Lung (tissue), 11 donors: ENCODE measurements at regions not wholly inside any gene's neighbourhood (a gene's known extent, or its start where the extent isn't known, plus 50 kb on each side); places are given as distances from the start of the nearest gene placed in this dataset.

Source experiments
- ATAC-seq: fragments of 200-7000 bp; cut with Tn5 transposase; one replicate; pipeline ENCODE4 v1.9.1; 2020; ENCODE audit warnings: moderate number of reproducible peaks; ENCODE audit not compliant: insufficient read depth, low FRiP score
- DNase-seq, 3 donors: peaks; one replicate each; pipeline ENCODE4 v3.0.0-alpha.2; 2013 to 2017
- H3K27ac ChIP-seq, 2 donors: one replicate each; pipeline ENCODE4 v1.5.1; 2013; ENCODE audit warnings: mild to moderate bottlenecking in 2 of 2, moderate library complexity in 2 of 2, control low read depth in 1 of 2, inconsistent platforms in 1 of 2, low read depth in 1 of 2, low read length in 1 of 2
- H3K27me3 ChIP-seq, 3 donors: one replicate each; pipeline ENCODE4 v1.5.1; 2013; ENCODE audit warnings: low read length in 2 of 3; ENCODE audit not compliant: control insufficient read depth in 3 of 3, insufficient read depth in 3 of 3
- H3K36me3 ChIP-seq, 4 donors: one replicate each; pipeline ENCODE4 v1.5.1; 2013; ENCODE audit warnings: low read length in 4 of 4, mild to moderate bottlenecking in 1 of 4, moderate library complexity in 1 of 4; ENCODE audit not compliant: control insufficient read depth in 4 of 4, insufficient read depth in 4 of 4
- H3K4me1 ChIP-seq, 5 donors: one replicate each; pipeline ENCODE4 v1.5.1; 2013; ENCODE audit warnings: low read length in 5 of 5, mild to moderate bottlenecking in 2 of 5, moderate library complexity in 1 of 5; ENCODE audit not compliant: control insufficient read depth in 5 of 5, insufficient read depth in 5 of 5
- H3K4me3 ChIP-seq: one replicate; pipeline ENCODE4 v1.5.1; 2013; ENCODE audit warnings: mild to moderate bottlenecking, control low read depth, moderate library complexity
- H3K9ac ChIP-seq, 2 donors: one replicate each; pipeline ENCODE4 v1.5.1; 2013; ENCODE audit warnings: low read length in 2 of 2, control low read depth in 1 of 2; ENCODE audit not compliant: insufficient read depth in 1 of 2
- H3K9me3 ChIP-seq, 4 donors: one replicate each; pipeline ENCODE4 v1.5.1; 2013; ENCODE audit warnings: low read length in 3 of 4, mild to moderate bottlenecking in 1 of 4, moderate library complexity in 1 of 4; ENCODE audit not compliant: control insufficient read depth in 4 of 4, insufficient read depth in 3 of 4
- WGBS, 2 donors: extraction: QIAGEN DNeasy Blood & Tissue Kit; methylation state at CpG; one replicate each; pipeline ENCODE4 v1.1.7; 2013; 5-methylcytosine and 5-hydroxymethylcytosine counted together
- TF ChIP-seq, protein P1 (sequence below): IDR thresholded peaks from 2 replicates; pipeline ENCODE4 v1.5.1; 2012; ENCODE audit warnings: mild to moderate bottlenecking; ENCODE audit errors: control extremely low read depth, extremely low read depth
- donor health status: control.
- donor health status: control.
- donor health status: Bipolar disorder and iron deficiency.
- donor health status: healthy.
- donor health status: DM: yes; HTN: yes; CAD: no.

DNA sequence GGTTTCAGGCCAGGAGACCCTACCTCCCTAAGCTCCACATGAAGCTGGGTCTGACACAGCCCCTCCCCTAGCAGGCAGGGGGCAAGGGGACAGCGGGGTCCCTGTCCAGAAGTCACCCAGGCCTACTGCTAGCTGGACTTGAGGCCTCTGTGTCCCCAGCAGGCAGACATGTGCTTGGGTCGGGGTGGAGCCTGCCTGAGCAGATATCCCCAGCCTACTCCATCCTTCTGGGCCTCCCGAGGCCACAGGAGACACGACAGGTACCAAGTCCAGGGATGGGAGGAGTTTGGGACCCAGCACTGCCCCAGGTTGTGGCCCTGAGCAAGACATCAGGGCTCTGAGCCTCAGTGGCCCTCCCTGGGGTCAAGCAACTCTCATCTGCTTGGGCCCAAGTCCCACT lies 105.2 kb upstream of the EIF5 start:
- Histone ChIP-seq H3K27ac (no peak overlapping the region), H3K9ac (no peak overlapping the region), H3K4me1 (peaks cover 0 to 8% (median 0%) of the 10 kb centered on the region in 5 donors), H3K4me3 (no peak overlapping the region), H3K27me3 (no peaks in the 10 kb centered on the region), H3K9me3 (no peaks in the 10 kb centered on the region), H3K36me3 (no peaks in the 10 kb centered on the region)
- no peak for DNase-seq
- 84 to 87% methylated on average over 4 of the region's 4 CpGs for WGBS, 2 donors
- ATAC-seq, result no peak
- TF ChIP-seq, protein P1, sequence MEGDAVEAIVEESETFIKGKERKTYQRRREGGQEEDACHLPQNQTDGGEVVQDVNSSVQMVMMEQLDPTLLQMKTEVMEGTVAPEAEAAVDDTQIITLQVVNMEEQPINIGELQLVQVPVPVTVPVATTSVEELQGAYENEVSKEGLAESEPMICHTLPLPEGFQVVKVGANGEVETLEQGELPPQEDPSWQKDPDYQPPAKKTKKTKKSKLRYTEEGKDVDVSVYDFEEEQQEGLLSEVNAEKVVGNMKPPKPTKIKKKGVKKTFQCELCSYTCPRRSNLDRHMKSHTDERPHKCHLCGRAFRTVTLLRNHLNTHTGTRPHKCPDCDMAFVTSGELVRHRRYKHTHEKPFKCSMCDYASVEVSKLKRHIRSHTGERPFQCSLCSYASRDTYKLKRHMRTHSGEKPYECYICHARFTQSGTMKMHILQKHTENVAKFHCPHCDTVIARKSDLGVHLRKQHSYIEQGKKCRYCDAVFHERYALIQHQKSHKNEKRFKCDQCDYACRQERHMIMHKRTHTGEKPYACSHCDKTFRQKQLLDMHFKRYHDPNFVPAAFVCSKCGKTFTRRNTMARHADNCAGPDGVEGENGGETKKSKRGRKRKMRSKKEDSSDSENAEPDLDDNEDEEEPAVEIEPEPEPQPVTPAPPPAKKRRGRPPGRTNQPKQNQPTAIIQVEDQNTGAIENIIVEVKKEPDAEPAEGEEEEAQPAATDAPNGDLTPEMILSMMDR, result no peak

DNA sequence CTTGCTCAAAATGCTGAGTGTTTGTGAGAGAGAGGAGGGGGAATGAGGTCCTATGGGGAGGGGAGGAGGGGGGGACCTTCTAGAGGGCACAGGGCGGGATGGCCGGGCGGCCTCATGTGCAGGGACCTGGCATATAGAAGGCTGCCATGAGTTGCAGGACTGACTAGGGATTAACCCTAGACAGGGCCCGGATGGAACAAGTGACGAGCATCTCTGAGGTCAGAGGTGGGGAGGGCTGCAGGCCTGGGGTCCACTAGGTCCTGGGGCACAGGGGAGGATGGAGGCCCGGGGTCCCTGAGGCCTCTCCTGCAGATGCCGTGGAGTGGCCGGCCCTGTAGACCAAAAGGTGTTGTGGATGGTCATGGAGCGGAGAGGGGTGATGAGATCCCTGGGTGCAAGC lies 104.0 kb upstream of the EIF5 start:
- no peak overlapping the region for H3K27ac ChIP-seq
- H3K4me1 ChIP-seq, result peaks cover 0 to 6% (median 0%) of the 10 kb centered on the region in 5 donors
- no peaks in the 10 kb centered on the region for H3K36me3 ChIP-seq
- H3K27me3 ChIP-seq, result no peaks in the 10 kb centered on the region
- H3K4me3 ChIP-seq, result no peak overlapping the region
- H3K9ac ChIP-seq, result no peak overlapping the region
- no peak for ATAC-seq
- TF ChIP-seq, protein P1, result no peak
- peak in 1 of 3 donors; percentile 7 for DNase-seq
- 93 to 95% methylated on average over 9 of the region's 9 CpGs for WGBS, 2 donors
- no peaks in the 10 kb centered on the region for H3K9me3 ChIP-seq

DNA sequence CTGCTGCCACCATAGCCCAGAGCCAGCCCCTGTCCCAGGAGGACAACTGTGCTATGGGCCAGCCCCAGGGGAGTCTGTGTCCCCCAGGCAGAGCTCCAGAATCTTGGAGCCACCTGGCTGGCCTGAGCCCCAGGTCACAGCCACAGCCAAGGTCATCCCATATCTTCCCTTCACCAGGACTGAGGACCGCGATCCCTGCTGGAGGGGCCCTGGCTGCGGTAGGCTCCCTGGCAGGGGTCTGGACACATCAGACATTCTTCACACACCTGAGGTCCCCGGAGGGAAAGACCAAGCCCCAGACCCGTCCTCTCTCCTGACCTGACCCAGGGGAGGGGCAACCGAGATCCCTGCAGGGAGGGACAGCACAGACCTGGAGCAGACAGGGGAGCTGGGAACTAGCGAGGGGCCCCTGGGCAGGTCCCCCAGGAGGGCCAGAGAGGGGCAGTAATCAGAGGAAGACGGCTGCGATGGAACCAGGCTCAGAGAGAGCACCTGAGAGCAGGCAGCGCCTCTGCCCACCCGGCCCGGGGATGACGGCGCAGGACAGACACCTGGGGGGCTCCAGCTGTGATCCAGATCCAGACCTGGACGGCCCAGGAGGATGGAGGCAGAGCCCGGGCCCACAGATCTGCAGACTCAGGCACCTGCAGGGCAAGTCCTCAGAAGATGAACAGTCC lies 103.2 kb upstream of the EIF5 start:
- 87 to 92% methylated on average over 16 of the region's 16 CpGs for WGBS, 2 donors
- no peak for ATAC-seq

More for the DNA sequence above, 103.2 kb upstream of the EIF5 start:
- no peak overlapping the region for H3K27ac ChIP-seq
- no peaks in the 10 kb centered on the region for H3K36me3 ChIP-seq
- peak in 1 of 3 donors; percentile 7 for DNase-seq
- H3K9ac ChIP-seq, result no peak overlapping the region
- H3K4me3 ChIP-seq, result no peak overlapping the region
- H3K4me1 ChIP-seq, result peaks cover 0 to 8% (median 0%) of the 10 kb centered on the region in 5 donors
- no peaks in the 10 kb centered on the region for H3K27me3 ChIP-seq
- no peaks in the 10 kb centered on the region for H3K9me3 ChIP-seq
- TF ChIP-seq, protein P1, result no peak
